ENCODE measurements at regions not wholly inside any gene's neighbourhood (a gene's known extent, or its start where the extent isn't known, plus 50 kb on each side); places are given as distances from the start of the nearest gene placed in this dataset.

GRCh38 chr5:8869932-8870331, 675.9 kb downstream of the SEMA5A start:
- Histone ChIP-seq H4K20me1 (ENCODE audit: insufficient read depth, low read length) (no peaks in the 10 kb centered on the region), H3K4me1 (ENCODE audit: low read length) (peaks cover 10% of the 10 kb centered on the region), H3K9me3 (ENCODE audit: insufficient read depth, low read length) (no peaks in the 10 kb centered on the region), H3K4me2 (ENCODE audit: low read length) (no peak overlapping the region), H3K79me2 (ENCODE audit: low read length) (no peaks in the 10 kb centered on the region), H3K36me3 (replicated peaks; ENCODE audit: low read depth, low read length) (no peaks in the 10 kb centered on the region), H3K27ac (ENCODE audit: low read length) (no peak overlapping the region), H3K9ac (ENCODE audit: low read length) (no peak overlapping the region), H2AFZ (ENCODE audit: low read depth, low read length) (no peak overlapping the region), H3K4me3 (ENCODE audit: low read length) (no peak overlapping the region), H3K27me3 (ENCODE audit: low read depth, low read length) (peaks cover 14% of the 10 kb centered on the region; the same call in 1 of the 2 replicates)
- TF ChIP-seq CTCF (IDR thresholded peaks at IDR 0.05; ENCODE audit: low read depth, low read length) (no peak), EZH2phosphoT487 (IDR thresholded peaks at IDR 0.05; ENCODE audit: low read depth) (no peak)

- Histone ChIP-seq H3K4me2 (ENCODE audit: low read length) (no peak overlapping the region), H4K20me1 (ENCODE audit: insufficient read depth, low read length) (no peaks in the 10 kb centered on the region), H3K27me3 (ENCODE audit: low read depth, low read length) (peaks cover 11% of the 10 kb centered on the region; the same call in 1 of the 2 replicates), H3K9ac (ENCODE audit: low read length) (no peak overlapping the region), H3K79me2 (ENCODE audit: low read length) (no peaks in the 10 kb centered on the region), H3K36me3 (replicated peaks; ENCODE audit: low read depth, low read length) (no peaks in the 10 kb centered on the region), H3K4me3 (ENCODE audit: low read length) (no peak overlapping the region), H2AFZ (ENCODE audit: low read depth, low read length) (no peak overlapping the region), H3K4me1 (ENCODE audit: low read length) (peaks cover 10% of the 10 kb centered on the region), H3K9me3 (ENCODE audit: insufficient read depth, low read length) (no peaks in the 10 kb centered on the region), H3K27ac (ENCODE audit: low read length) (no peak overlapping the region)
- no peak for TF ChIP-seq EZH2phosphoT487 (IDR thresholded peaks at IDR 0.05; ENCODE audit: low read depth)
- TF ChIP-seq CTCF (IDR thresholded peaks at IDR 0.05; ENCODE audit: low read depth, low read length), result no peak
Observed at GRCh38 chr5:8870349-8870958, 675.4 kb downstream of the SEMA5A start.

DNA sequence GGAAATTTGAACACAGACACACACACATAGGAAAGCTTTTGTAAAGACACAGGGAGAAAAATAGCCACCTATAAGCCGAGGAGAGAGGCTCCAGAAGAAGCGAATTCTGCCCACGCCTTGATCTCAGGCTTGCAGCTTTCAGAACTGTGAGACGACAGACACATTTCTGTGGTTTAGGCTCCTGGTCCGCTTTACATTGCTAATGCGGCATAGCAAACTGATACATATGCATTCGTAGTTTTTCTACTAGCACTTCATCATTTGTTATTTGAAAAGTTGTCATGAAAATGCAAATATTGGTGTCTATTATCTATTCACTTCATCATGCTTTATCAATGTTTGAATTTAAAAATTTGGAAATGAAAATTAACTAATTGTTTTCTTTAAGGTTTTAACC, 674.9 kb downstream of the SEMA5A start:
- no peaks in the 10 kb centered on the region for H3K9me3 ChIP-seq (ENCODE audit: insufficient read depth, low read length)
- no peaks in the 10 kb centered on the region for H3K79me2 ChIP-seq (ENCODE audit: low read length)
- peaks cover 13% of the 10 kb centered on the region; the same call in 1 of the 2 replicates for H3K27me3 ChIP-seq (ENCODE audit: low read depth, low read length)
- H4K20me1 ChIP-seq (ENCODE audit: insufficient read depth, low read length), result no peaks in the 10 kb centered on the region
- no peak overlapping the region for H2AFZ ChIP-seq (ENCODE audit: low read depth, low read length)
- H3K27ac ChIP-seq (ENCODE audit: low read length), result no peak overlapping the region
- peaks cover 6% of the 10 kb centered on the region for H3K4me1 ChIP-seq (ENCODE audit: low read length)
- no peaks in the 10 kb centered on the region for H3K36me3 ChIP-seq (replicated peaks; ENCODE audit: low read depth, low read length)
- H3K9ac ChIP-seq (ENCODE audit: low read length), result no peak overlapping the region
- no peak overlapping the region for H3K4me3 ChIP-seq (ENCODE audit: low read length)
- TF ChIP-seq EZH2phosphoT487 (IDR thresholded peaks at IDR 0.05; ENCODE audit: low read depth), result no peak
- no peak for TF ChIP-seq CTCF (IDR thresholded peaks at IDR 0.05; ENCODE audit: low read depth, low read length)
- H3K4me2 ChIP-seq (ENCODE audit: low read length), result no peak overlapping the region

- no peak for TF ChIP-seq EZH2phosphoT487 (IDR thresholded peaks at IDR 0.05; ENCODE audit: low read depth)
- TF ChIP-seq CTCF (IDR thresholded peaks at IDR 0.05; ENCODE audit: low read depth, low read length), result no peak
- peaks cover 2% of the 10 kb centered on the region for H3K4me1 ChIP-seq (ENCODE audit: low read length)
- H3K36me3 ChIP-seq (replicated peaks; ENCODE audit: low read depth, low read length), result no peaks in the 10 kb centered on the region
- H3K9ac ChIP-seq (ENCODE audit: low read length), result no peak overlapping the region
- no peaks in the 10 kb centered on the region for H3K9me3 ChIP-seq (ENCODE audit: insufficient read depth, low read length)
- H2AFZ ChIP-seq (ENCODE audit: low read depth, low read length), result no peak overlapping the region
- no peak overlapping the region for H3K4me3 ChIP-seq (ENCODE audit: low read length)
- no peak overlapping the region for H3K27ac ChIP-seq (ENCODE audit: low read length)
- no peak overlapping the region for H3K4me2 ChIP-seq (ENCODE audit: low read length)
- peaks cover 13% of the 10 kb centered on the region; the same call in 1 of the 2 replicates for H3K27me3 ChIP-seq (ENCODE audit: low read depth, low read length)
- no peaks in the 10 kb centered on the region for H4K20me1 ChIP-seq (ENCODE audit: insufficient read depth, low read length)
- no peaks in the 10 kb centered on the region for H3K79me2 ChIP-seq (ENCODE audit: low read length)
Observed at GRCh38 chr5:8871446-8871845, 674.4 kb downstream of the SEMA5A start.
